Neural cell (in vitro differentiated cells): ENCODE measurements at regions not wholly inside any gene's neighbourhood (a gene's known extent, or its start where the extent isn't known, plus 50 kb on each side); places are given as distances from the start of the nearest gene placed in this dataset.

Source experiments
- H2AFZ ChIP-seq: fragments of 200-600, 300-800 bp; sonication (generic), shearing (Covaris generic); 2 replicates; pipeline ENCODE4 v1.6.0; 2014; ENCODE audit warnings: low read depth, mild to moderate bottlenecking, antibody characterized with exemption, low read length, moderate library complexity
- H3F3A ChIP-seq: fragments of 200-600 bp; shearing (Covaris generic); 2 replicates; pipeline ENCODE4 v1.6.1; 2016; ENCODE audit warnings: mild to moderate bottlenecking, moderate library complexity, mixed read lengths, antibody characterized with exemption, low read length; ENCODE audit not compliant: insufficient read depth, poor library complexity, severe bottlenecking
- H3K27ac ChIP-seq: fragments of 200-600, 300-800 bp; sonication (generic), shearing (Covaris generic); 2 replicates; pipeline ENCODE4 v1.5.1; 2014; ENCODE audit warnings: mild to moderate bottlenecking, low read length, moderate library complexity
- H3K27me3 ChIP-seq: fragments of 300-800, 200-600 bp; sonication (generic), shearing (Covaris generic); 2 replicates; pipeline ENCODE4 v1.6.0; 2014; ENCODE audit warnings: mild to moderate bottlenecking, low read depth, low read length, moderate library complexity; ENCODE audit not compliant: insufficient read depth
- H3K36me3 ChIP-seq: fragments of 300-800, 200-600 bp; sonication (generic), shearing (Covaris generic); 2 replicates; pipeline ENCODE4 v1.5.1; 2014; ENCODE audit warnings: mild to moderate bottlenecking, antibody characterized with exemption, low read length, moderate library complexity; ENCODE audit not compliant: insufficient read depth
- H3K4me2 ChIP-seq: fragments of 300-800, 200-600 bp; sonication (generic), shearing (Covaris generic); 2 replicates; pipeline ENCODE4 v1.6.0; 2014; ENCODE audit warnings: mild to moderate bottlenecking, low read length
- H3K4me3 ChIP-seq: fragments of 300-800, 200-600 bp; sonication (generic), shearing (Covaris generic); 2 replicates; pipeline ENCODE4 v1.5.1; 2014; ENCODE audit warnings: mild to moderate bottlenecking, low read length, moderate library complexity
- H3K79me2 ChIP-seq: fragments of 200-600 bp; shearing (Covaris generic); replicated peaks from 2 replicates; pipeline ENCODE4 v1.6.0; 2014; ENCODE audit warnings: mild to moderate bottlenecking, low read length, moderate library complexity; ENCODE audit not compliant: insufficient read depth
- H3K9ac ChIP-seq: fragments of 300-800, 200-600 bp; sonication (generic), shearing (Covaris generic); 2 replicates; pipeline ENCODE4 v1.6.1; 2016; ENCODE audit warnings: mild to moderate bottlenecking, low read length, mixed read lengths
- H3K9me2 ChIP-seq: fragments of 200-600 bp; shearing (Covaris generic); 2 replicates; pipeline ENCODE4 v1.6.1; 2016; ENCODE audit warnings: mild to moderate bottlenecking, low read length, mixed read lengths; ENCODE audit not compliant: insufficient read depth
- H3K9me3 ChIP-seq: fragments of 200-600, 300-800 bp; sonication (generic), shearing (Covaris generic); 2 replicates; pipeline ENCODE4 v1.6.1; 2016; ENCODE audit warnings: mild to moderate bottlenecking, mixed run types, low read length, moderate library complexity, mixed read lengths
- H4K20me1 ChIP-seq: fragments of 200-600 bp; shearing (Covaris generic); 2 replicates; pipeline ENCODE4 v1.6.1; 2016; ENCODE audit warnings: mild to moderate bottlenecking, mixed run types; ENCODE audit not compliant: insufficient read depth
- EP300 ChIP-seq: fragments of 450-650 bp; conservative IDR thresholded peaks from 2 replicates; pipeline ENCODE4 v1.6.1; 2014; ENCODE audit warnings: antibody characterized with exemption, mild to moderate bottlenecking, moderate library complexity; ENCODE audit not compliant: poor library complexity, severe bottlenecking
- EZH2 ChIP-seq: fragments of 200-600, 300-800 bp; shearing (Covaris generic), sonication (generic); IDR thresholded peaks from 2 replicates; pipeline ENCODE4 v1.6.1; 2014; ENCODE audit warnings: antibody characterized with exemption, low read length, borderline replicate concordance, mild to moderate bottlenecking; ENCODE audit not compliant: insufficient read depth, poor library complexity, severe bottlenecking
- MXI1 ChIP-seq: fragments of 450-650 bp; conservative IDR thresholded peaks from 2 replicates; pipeline ENCODE4 v1.6.1; 2014; ENCODE audit warnings: antibody characterized with exemption, mild to moderate bottlenecking; ENCODE audit not compliant: poor library complexity, severe bottlenecking
- POLR2AphosphoS5 ChIP-seq: IDR thresholded peaks from 2 replicates; pipeline ENCODE4 v1.6.1; 2012
- RAD21 ChIP-seq: fragments of 450-650 bp; conservative IDR thresholded peaks from 2 replicates; pipeline ENCODE4 v1.6.1; 2014; ENCODE audit warnings: antibody characterized with exemption, mild to moderate bottlenecking, moderate library complexity
- REST ChIP-seq: IDR thresholded peaks from 2 replicates; pipeline ENCODE4 v1.6.1; 2012; ENCODE audit warnings: borderline replicate concordance
- SMC3 ChIP-seq: fragments of 450-650 bp; conservative IDR thresholded peaks from 2 replicates; pipeline ENCODE4 v1.6.1; 2014; ENCODE audit warnings: antibody characterized with exemption, mild to moderate bottlenecking, moderate library complexity; ENCODE audit not compliant: poor library complexity
- TAF1 ChIP-seq: IDR thresholded peaks from 2 replicates; pipeline ENCODE4 v1.6.1; 2012; ENCODE audit warnings: low read depth
- TF ChIP-seq, protein P1 (sequence below): fragments of 450-650 bp; IDR thresholded peaks from 2 replicates; pipeline ENCODE4 v1.5.1; 2014; ENCODE audit warnings: antibody characterized with exemption, mild to moderate bottlenecking, moderate library complexity; ENCODE audit not compliant: poor library complexity, severe bottlenecking

DNA sequence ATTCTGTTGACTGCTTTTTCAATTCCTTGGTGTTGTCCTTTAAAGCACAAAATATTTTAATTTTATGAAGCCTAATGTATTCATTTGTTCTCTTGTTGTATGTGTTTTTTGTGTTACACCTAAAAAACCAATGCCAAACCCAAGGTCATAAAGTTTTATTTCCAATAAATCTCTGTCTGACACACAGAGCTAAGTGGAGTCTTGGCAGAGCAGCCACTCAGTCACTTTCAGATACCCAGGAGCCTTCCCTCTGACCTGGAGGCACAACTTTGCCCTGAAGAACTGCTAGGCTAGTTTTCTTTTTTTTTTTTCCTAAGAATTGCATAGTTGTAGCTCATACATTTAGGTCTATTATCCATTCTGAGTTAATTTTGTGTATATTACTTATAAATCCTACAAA lies 71.2 kb upstream of the BCL9 start:
- H3K27ac ChIP-seq, result no peak overlapping the region
- H3K4me2 ChIP-seq, result no peak overlapping the region
- no peaks in the 10 kb centered on the region for H3K36me3 ChIP-seq
- no peak overlapping the region for H2AFZ ChIP-seq
- no peaks in the 10 kb centered on the region for H3F3A ChIP-seq
- H3K79me2 ChIP-seq, result no peaks in the 10 kb centered on the region
- TF ChIP-seq MXI1 (no peak), POLR2AphosphoS5 (no peak), EP300 (no peak), EZH2 (no peak), SMC3 (no peak), RAD21 (no peak), TAF1 (no peak), REST (no peak)
- TF ChIP-seq, protein P1, sequence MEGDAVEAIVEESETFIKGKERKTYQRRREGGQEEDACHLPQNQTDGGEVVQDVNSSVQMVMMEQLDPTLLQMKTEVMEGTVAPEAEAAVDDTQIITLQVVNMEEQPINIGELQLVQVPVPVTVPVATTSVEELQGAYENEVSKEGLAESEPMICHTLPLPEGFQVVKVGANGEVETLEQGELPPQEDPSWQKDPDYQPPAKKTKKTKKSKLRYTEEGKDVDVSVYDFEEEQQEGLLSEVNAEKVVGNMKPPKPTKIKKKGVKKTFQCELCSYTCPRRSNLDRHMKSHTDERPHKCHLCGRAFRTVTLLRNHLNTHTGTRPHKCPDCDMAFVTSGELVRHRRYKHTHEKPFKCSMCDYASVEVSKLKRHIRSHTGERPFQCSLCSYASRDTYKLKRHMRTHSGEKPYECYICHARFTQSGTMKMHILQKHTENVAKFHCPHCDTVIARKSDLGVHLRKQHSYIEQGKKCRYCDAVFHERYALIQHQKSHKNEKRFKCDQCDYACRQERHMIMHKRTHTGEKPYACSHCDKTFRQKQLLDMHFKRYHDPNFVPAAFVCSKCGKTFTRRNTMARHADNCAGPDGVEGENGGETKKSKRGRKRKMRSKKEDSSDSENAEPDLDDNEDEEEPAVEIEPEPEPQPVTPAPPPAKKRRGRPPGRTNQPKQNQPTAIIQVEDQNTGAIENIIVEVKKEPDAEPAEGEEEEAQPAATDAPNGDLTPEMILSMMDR, result no peak
- no peaks in the 10 kb centered on the region for H3K9me2 ChIP-seq
- no peaks in the 10 kb centered on the region for H3K27me3 ChIP-seq
- no peaks in the 10 kb centered on the region for H3K9me3 ChIP-seq
- H3K9ac ChIP-seq, result no peak overlapping the region
- no peaks in the 10 kb centered on the region for H4K20me1 ChIP-seq
- H3K4me3 ChIP-seq, result no peak overlapping the region

DNA sequence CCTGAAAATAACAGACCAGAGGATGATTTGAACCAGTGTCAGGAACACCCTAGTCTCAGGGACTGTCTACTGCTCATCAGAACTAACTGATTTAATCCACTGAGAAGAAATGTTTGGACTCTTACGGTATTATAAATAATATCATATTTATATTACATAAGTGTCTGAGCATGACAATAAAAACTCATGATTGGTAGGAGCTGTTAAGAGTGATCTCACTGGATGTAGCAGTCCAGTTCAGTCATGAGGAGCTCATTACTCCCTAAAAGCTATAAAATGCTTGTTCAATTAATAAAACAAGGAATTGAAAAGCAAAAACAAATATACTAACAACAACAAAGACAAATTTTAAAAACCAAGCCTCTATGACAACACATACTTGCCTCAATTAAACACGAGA lies 68.8 kb upstream of the BCL9 start:
- TF ChIP-seq RAD21, result no peak
- TF ChIP-seq, protein P1, result no peak
- TF ChIP-seq EZH2, result no peak
- TF ChIP-seq REST, result no peak
- TF ChIP-seq POLR2AphosphoS5, result no peak
- no peak for TF ChIP-seq TAF1
- TF ChIP-seq MXI1, result no peak
- TF ChIP-seq SMC3, result no peak
- TF ChIP-seq EP300, result no peak
- no peak overlapping the region for H3K4me3 ChIP-seq
- H3K9ac ChIP-seq, result no peak overlapping the region
- no peaks in the 10 kb centered on the region for H3K27me3 ChIP-seq
- H3K9me2 ChIP-seq, result no peaks in the 10 kb centered on the region
- no peak overlapping the region for H3K27ac ChIP-seq
- no peaks in the 10 kb centered on the region for H3K79me2 ChIP-seq
- H3K36me3 ChIP-seq, result no peaks in the 10 kb centered on the region
- H4K20me1 ChIP-seq, result no peaks in the 10 kb centered on the region
- H3K4me2 ChIP-seq, result no peak overlapping the region
- no peaks in the 10 kb centered on the region for H3F3A ChIP-seq
- H3K9me3 ChIP-seq, result no peaks in the 10 kb centered on the region
- no peak overlapping the region for H2AFZ ChIP-seq
